GM12878 (cell line): ENCODE measurements at regions not wholly inside any gene's neighbourhood (a gene's known extent, or its start where the extent isn't known, plus 50 kb on each side); places are given as distances from the start of the nearest gene placed in this dataset.

Experiments used
- ATAC-seq: fragments of 200-7000 bp; cut with Tn5 transposase; 3 replicates; pipeline ENCODE4 v1.9.1; 2020; ENCODE audit warnings: mild to moderate bottlenecking, moderate library complexity
- BruUV-seq: library from RNA; stranded (reverse); fragments of 400-500 nt; replicated peaks from 2 replicates; lab custom pipeline; 2021; lab: Mats Ljungman, UMichigan
- CTCF ChIA-PET: fragments of 300-600 bp; sonication (Branson Sonifier 250); formaldehyde crosslinking; extraction: SDS; loops from one replicate; lab custom pipeline; 2021; ENCODE audit warnings: inconsistent platforms; lab: Yijun Ruan, JAX
- POLR2A ChIA-PET: fragments of 350-600 bp; formaldehyde crosslinking; extraction: SDS; loops from one replicate; lab custom pipeline; 2021; ENCODE audit warnings: inconsistent platforms; lab: Charles Lee
- RAD21 ChIA-PET: fragments of 300-600 bp; sonication (Branson Sonifier 250); formaldehyde crosslinking; loops from one replicate; lab custom pipeline; 2023; ENCODE audit warnings: antibody characterized with exemption; ENCODE audit not compliant: unreplicated experiment; lab: Charles Lee
- SMC1A ChIA-PET: fragments of 300-600 bp; sonication (Branson Sonifier 250); formaldehyde crosslinking; loops from one replicate; lab custom pipeline; 2023; ENCODE audit not compliant: unreplicated experiment, uncharacterized antibody; lab: Charles Lee
- DNase-seq: peaks from one replicate; pipeline ENCODE4 v3.0.0-alpha.2; 2011; ENCODE audit warnings: low read depth, low spot score
- FAIRE-seq: peaks from 3 replicates; lab custom pipeline; 2011; peaks lifted over from hg19 to GRCh38; lab: Jason Lieb, UNC
- H2AFZ ChIP-seq: 2 replicates; pipeline ENCODE4 v1.6.0; 2011; ENCODE audit warnings: low read depth, low read length, control low read depth; ENCODE audit not compliant: control insufficient read depth
- H3K27ac ChIP-seq: 2 replicates; pipeline ENCODE4 v1.5.1; 2011; ENCODE audit warnings: control low read depth; ENCODE audit not compliant: control insufficient read depth, insufficient read depth
- H3K27me3 ChIP-seq, 2 experiments: replicated peaks in 1 of 2; 2 replicates each; pipeline versions ENCODE4 v1.6.0 to v1.6.1; 2011; ENCODE audit warnings: low read length in 1 of 2; ENCODE audit not compliant: control insufficient read depth in 2 of 2, insufficient read depth in 2 of 2
- H3K36me3 ChIP-seq, 2 experiments: 2 replicates each; pipeline ENCODE4 v1.5.1; 2011; ENCODE audit warnings: low read length in 1 of 2; ENCODE audit not compliant: control insufficient read depth in 2 of 2, insufficient read depth in 2 of 2
- H3K4me1 ChIP-seq: 2 replicates; pipeline ENCODE4 v1.6.1; 2011; ENCODE audit warnings: mild to moderate bottlenecking, low read length, moderate library complexity, mixed read lengths; ENCODE audit not compliant: control insufficient read depth, insufficient read depth
- H3K4me2 ChIP-seq: 2 replicates; pipeline ENCODE4 v1.6.0; 2011; ENCODE audit warnings: control low read depth; ENCODE audit not compliant: control insufficient read depth, insufficient read depth
- H3K4me3 ChIP-seq: fragments of 200-600 bp; sonication (generic); 2 replicates; pipeline ENCODE4 v1.5.1; 2016
- H3K79me2 ChIP-seq: 2 replicates; pipeline ENCODE4 v1.6.0; 2011; ENCODE audit warnings: low read length; ENCODE audit not compliant: control insufficient read depth, insufficient read depth
- H3K9ac ChIP-seq: 2 replicates; pipeline ENCODE4 v1.8.0; 2011; ENCODE audit warnings: low read length, control low read depth, mixed read lengths; ENCODE audit not compliant: control insufficient read depth, insufficient read depth
- H3K9me3 ChIP-seq: replicated peaks from 3 replicates; pipeline ENCODE4 v1.5.1; 2011; ENCODE audit warnings: mild to moderate bottlenecking, low read length; ENCODE audit not compliant: control insufficient read depth, insufficient read depth
- H4K20me1 ChIP-seq: 2 replicates; pipeline ENCODE4 v1.6.0; 2011; ENCODE audit not compliant: control insufficient read depth, insufficient read depth
- ASH2L ChIP-seq: fragments of 300-600, 200-600 bp; sonication (generic); IDR thresholded peaks from 2 replicates; pipeline ENCODE4 v1.6.1; 2017; ENCODE audit warnings: low read depth, mild to moderate bottlenecking, borderline replicate concordance
- ATF7 ChIP-seq: fragments of 450-650 bp; IDR thresholded peaks from 2 replicates; pipeline ENCODE4 v1.6.1; 2016; ENCODE audit warnings: low read depth, mild to moderate bottlenecking
- DPF2 ChIP-seq: fragments of 450-650 bp; IDR thresholded peaks from 2 replicates; pipeline ENCODE4 v1.6.1; 2017; ENCODE audit warnings: mild to moderate bottlenecking
- EED ChIP-seq: sonication (generic); IDR thresholded peaks from 2 replicates; pipeline ENCODE4 v1.6.1; 2016; ENCODE audit warnings: antibody characterized with exemption, low read depth
- ELK1 ChIP-seq: IDR thresholded peaks from 2 replicates; pipeline ENCODE4 v1.6.1; 2012; ENCODE audit warnings: low read depth, low read length, improper control_type of control experiment
- EP300 ChIP-seq, 2 experiments: fragments of 150-350 bp in 1 of 2; IDR thresholded peaks; 2 replicates each; pipeline ENCODE4 v1.6.1; 2011 to 2012; ENCODE audit warnings: low read depth in 2 of 2, low read length in 2 of 2, borderline replicate concordance in 1 of 2, improper control_type of control experiment in 1 of 2, inconsistent platforms in 1 of 2; ENCODE audit not compliant: control insufficient read depth in 1 of 2
- MEF2B ChIP-seq: fragments of 450-650 bp; IDR thresholded peaks from 2 replicates; pipeline ENCODE4 v1.6.1; 2018; ENCODE audit warnings: mild to moderate bottlenecking, moderate library complexity; ENCODE audit not compliant: partially characterized antibody, poor library complexity, severe bottlenecking
- MXI1 ChIP-seq: fragments of 150-350 bp; IDR thresholded peaks from 2 replicates; pipeline ENCODE4 v1.6.1; 2011; ENCODE audit warnings: low read depth, mild to moderate bottlenecking, inconsistent platforms, low read length, improper control_type of control experiment
- NBN ChIP-seq: fragments of 450-650 bp; IDR thresholded peaks from 2 replicates; pipeline ENCODE4 v1.6.1; 2016
- NFIC ChIP-seq: IDR thresholded peaks from 2 replicates; pipeline ENCODE4 v1.6.1; 2012; ENCODE audit warnings: low read depth, mild to moderate bottlenecking, inconsistent platforms, low read length, moderate library complexity
- NKRF ChIP-seq: fragments of 450-650 bp; conservative IDR thresholded peaks from 2 replicates; pipeline ENCODE4 v1.6.1; 2017; ENCODE audit warnings: mild to moderate bottlenecking, moderate library complexity
- PAX8 ChIP-seq: fragments of 450-650 bp; IDR thresholded peaks from 2 replicates; pipeline ENCODE4 v1.6.1; 2017; ENCODE audit warnings: mild to moderate bottlenecking, moderate library complexity
- PML ChIP-seq: IDR thresholded peaks from 2 replicates; pipeline ENCODE4 v1.6.1; 2012; ENCODE audit warnings: low read length, inconsistent platforms
- POLR2AphosphoS5 ChIP-seq: IDR thresholded peaks from 2 replicates; pipeline ENCODE4 v1.6.1; 2011; ENCODE audit warnings: mild to moderate bottlenecking, low read length, inconsistent platforms
- RAD51 ChIP-seq: fragments of 450-650 bp; IDR thresholded peaks from 2 replicates; pipeline ENCODE4 v1.6.1; 2016; ENCODE audit warnings: moderate library complexity, mild to moderate bottlenecking, inconsistent platforms
- TCF12 ChIP-seq: IDR thresholded peaks from 2 replicates; pipeline ENCODE4 v1.6.1; 2011; ENCODE audit warnings: low read depth, mild to moderate bottlenecking, low read length
- USF1 ChIP-seq: IDR thresholded peaks from 2 replicates; pipeline ENCODE4 v1.6.1; 2011; ENCODE audit warnings: borderline replicate concordance, low read depth, mild to moderate bottlenecking, moderate library complexity, mixed read lengths, low read length; ENCODE audit not compliant: insufficient read depth; ENCODE audit errors: extremely low read length
- YY1 ChIP-seq: IDR thresholded peaks from 2 replicates; pipeline ENCODE4 v1.6.1; 2011; ENCODE audit warnings: low read depth, mild to moderate bottlenecking, low read length
- ZNF207 ChIP-seq: fragments of 450-650 bp; IDR thresholded peaks from 2 replicates; pipeline ENCODE4 v1.6.1; 2014; ENCODE audit warnings: antibody characterized with exemption, mild to moderate bottlenecking, borderline replicate concordance
- ZSCAN29 ChIP-seq: fragments of 450-650 bp; IDR thresholded peaks from 2 replicates; pipeline ENCODE4 v1.6.1; 2017; ENCODE audit warnings: mild to moderate bottlenecking, moderate library complexity
- WGBS: methylation state at CpG from one replicate; pipeline ENCODE4 v1.1.6; 2016; ENCODE audit warnings: low lambda C conversion rate; ENCODE audit not compliant: insufficient replicate concordance, insufficient coverage; ENCODE audit errors: missing lambda C conversion rate; 5-methylcytosine and 5-hydroxymethylcytosine counted together
- in situ Hi-C: fragments of 300-500 bp; cut with MboI; formaldehyde crosslinking; loops from 9 replicates; pipeline ENCODE4 v1.14.3; 2018; ENCODE audit warnings: mixed read lengths
- intact Hi-C: fragments of 100-400 bp; cut with micrococcal nuclease; formaldehyde crosslinking; loops from one replicate; pipeline ENCODE4 v1.14.2; 2022; ENCODE audit not compliant: unreplicated experiment

GRCh38 chr2:230644356-230644935 is 68.2 kb upstream of the CAB39 start:
- H3K4me3 ChIP-seq, result no peak overlapping the region

More at GRCh38 chr2:230644356-230644935, 68.2 kb upstream of the CAB39 start:
- Histone ChIP-seq H3K4me1 (peaks cover 18% of the 10 kb centered on the region), H4K20me1 (no peaks in the 10 kb centered on the region), H3K4me2 (peak overlapping the region; percentile 36; the same call in 1 of the 2 replicates), H3K9ac (peak overlapping the region; percentile 44), H3K79me2 (no peaks in the 10 kb centered on the region), H3K27me3 (no peaks in the 10 kb centered on the region), H2AFZ (peak overlapping the region; percentile 64), H3K36me3 (no peaks in the 10 kb centered on the region), H3K27ac (peak overlapping the region; percentile 60), H3K9me3 (peaks cover 4% of the 10 kb centered on the region; the same call in 1 of the 3 replicates)
- ChIA-PET CTCF (interaction anchor here (0.6 to 3.0 kb wide), 9 partner anchors 11 to 425 kb away, joined by 3 to 19 read pairs (median 5); partner anchors contain the start of gene SP110), POLR2A (interaction anchor here (0.7 to 6.0 kb wide), 13 partner anchors 8 to 417 kb away, joined by 3 to 65 read pairs (median 5); no protein-coding TSS in a partner anchor), RAD21 (interaction anchor here (0.8 to 9.7 kb wide), 17 partner anchors 8 to 442 kb away, joined by 3 to 126 read pairs (median 5); partner anchors contain the start of gene CAB39), SMC1A (interaction anchor here (0.6 to 6.0 kb wide), 18 partner anchors 8 to 379 kb away, joined by 3 to 70 read pairs (median 4); no protein-coding TSS in a partner anchor)
- TF ChIP-seq ATF7 (no peak), NFIC (no peak), EP300 (IDR thresholded peaks at IDR 0.05; ENCODE audit: borderline replicate concordance in 1 of 2, control insufficient read depth in 1 of 2, low read depth in 2 of 2, low read length in 2 of 2) (no peak), ZNF207 (no peak), ELK1 (no peak), TCF12 (no peak), POLR2AphosphoS5 (no peak), PAX8 (no peak), ASH2L (no peak), PML (no peak), USF1 (no peak), YY1 (no peak), NKRF (no peak), EED (no peak), NBN (no peak), ZSCAN29 (no peak), MXI1 (no peak), DPF2 (no peak), RAD51 (no peak), MEF2B (no peak)
- ATAC-seq, result peak; percentile 32
- FAIRE-seq, result no peak
- BruUV-seq, result TSS peak; percentile 67
- DNase-seq, result no peak
- in situ Hi-C loops (no loop called here), intact Hi-C loops (no loop called here)
- 80% methylated on average over 6 of the region's 6 CpGs for WGBS
